22Rv1 (cell line): ENCODE measurements at regions not wholly inside any gene's neighbourhood (a gene's known extent, or its start where the extent isn't known, plus 50 kb on each side); places are given as distances from the start of the nearest gene placed in this dataset.

Source experiments
- CTCF ChIP-seq: fragments of 450-650 bp; IDR thresholded peaks from 2 replicates; pipeline ENCODE4 v1.5.1; 2017; ENCODE audit warnings: mild to moderate bottlenecking
- ZFX ChIP-seq: fragments of 450-650 bp; IDR thresholded peaks from 2 replicates; pipeline ENCODE4 v1.6.1; 2017; ENCODE audit warnings: antibody characterized with exemption, borderline replicate concordance

- TF ChIP-seq CTCF (no peak), ZFX (no peak)
These were observed 245.5 kb upstream of the CHST9 start for GRCh38 chr18:27430595-27430994.
